Erythroblast (primary cell): ENCODE measurements at regions not wholly inside any gene's neighbourhood (a gene's known extent, or its start where the extent isn't known, plus 50 kb on each side); places are given as distances from the start of the nearest gene placed in this dataset.

Experiments used
- GATA1 ChIP-seq: IDR thresholded peaks from 2 replicates; pipeline ENCODE4 v1.6.1; 2011; ENCODE audit warnings: low read depth, mild to moderate bottlenecking, control low read depth, low read length, moderate library complexity
- POLR2A ChIP-seq: IDR thresholded peaks from 2 replicates; pipeline ENCODE4 v1.6.1; 2011; ENCODE audit warnings: mild to moderate bottlenecking, low read length

GRCh38 chr15:57883701-57884100, 177.2 kb downstream of the POLR2M start:
- TF ChIP-seq POLR2A: no peak
- no peak for TF ChIP-seq GATA1
